ENCODE measurements at regions not wholly inside any gene's neighbourhood (a gene's known extent, or its start where the extent isn't known, plus 50 kb on each side); places are given as distances from the start of the nearest gene placed in this dataset.
"Not testable (repeated sequence)": the region's sequence is repeated elsewhere in the genome, so short reads cannot be mapped to it uniquely, and the experiment has no call there.

DNA sequence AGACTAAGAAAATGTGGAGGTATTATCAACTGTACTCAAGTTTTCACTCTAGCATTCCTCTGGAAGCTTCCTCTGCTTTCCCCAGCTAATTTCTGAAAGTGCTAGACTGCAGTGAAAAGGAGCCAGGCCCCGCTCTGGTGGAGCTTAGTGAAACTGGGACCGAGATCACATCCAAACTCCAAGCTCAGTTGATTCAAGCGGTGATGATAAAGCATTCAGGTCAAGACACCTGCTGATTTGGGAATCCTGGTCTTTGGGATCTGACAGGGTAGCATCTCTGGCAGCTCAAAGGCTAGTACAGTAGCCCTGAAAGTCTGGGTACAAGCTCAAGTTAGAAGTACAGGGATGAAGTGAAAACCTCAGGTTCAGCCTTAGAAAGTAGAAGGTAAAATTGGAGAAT, 120.2 kb upstream of the CRIM1 start:
- DNase-seq, result no peak

DNA sequence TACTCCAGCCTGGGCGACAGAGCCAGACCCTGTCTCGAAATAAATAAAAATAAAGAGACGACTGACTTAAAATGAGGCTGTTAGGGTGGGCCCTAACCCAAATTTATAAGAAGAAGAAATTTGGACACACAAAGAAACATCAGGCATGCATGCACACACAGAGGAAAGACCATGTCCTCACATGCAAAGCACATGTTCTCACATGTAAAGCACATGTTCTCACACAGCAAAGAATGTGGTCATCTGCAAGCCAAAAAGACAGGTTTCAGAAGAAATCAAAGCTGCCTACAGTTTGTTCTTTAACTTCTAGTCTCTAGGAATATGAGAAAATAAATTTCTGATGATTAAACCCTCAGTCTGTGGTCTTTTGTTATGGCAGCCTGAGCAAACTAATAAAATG, 132.3 kb upstream of the CRIM1 start:
- DNase-seq, result no peak

DNA sequence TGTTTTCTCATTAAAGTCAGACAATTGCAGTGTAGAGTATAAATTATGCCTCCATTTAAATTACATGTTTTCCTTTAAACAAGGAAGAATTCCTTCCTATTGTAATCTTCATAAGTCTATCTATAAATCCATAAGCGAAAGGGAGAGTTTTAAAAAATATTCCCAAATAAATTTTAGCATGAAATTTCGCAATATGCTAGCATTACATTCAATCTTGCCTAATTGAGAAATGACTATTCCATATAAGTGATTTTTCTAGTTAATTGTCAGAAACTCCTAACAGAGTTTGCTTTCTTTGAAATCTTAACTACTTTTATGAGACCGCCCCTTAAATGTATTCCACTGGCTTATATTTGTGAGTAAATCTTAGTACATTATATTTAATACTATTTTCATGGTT, 133.1 kb upstream of the CRIM1 start:
- DNase-seq, result no peak

DNA sequence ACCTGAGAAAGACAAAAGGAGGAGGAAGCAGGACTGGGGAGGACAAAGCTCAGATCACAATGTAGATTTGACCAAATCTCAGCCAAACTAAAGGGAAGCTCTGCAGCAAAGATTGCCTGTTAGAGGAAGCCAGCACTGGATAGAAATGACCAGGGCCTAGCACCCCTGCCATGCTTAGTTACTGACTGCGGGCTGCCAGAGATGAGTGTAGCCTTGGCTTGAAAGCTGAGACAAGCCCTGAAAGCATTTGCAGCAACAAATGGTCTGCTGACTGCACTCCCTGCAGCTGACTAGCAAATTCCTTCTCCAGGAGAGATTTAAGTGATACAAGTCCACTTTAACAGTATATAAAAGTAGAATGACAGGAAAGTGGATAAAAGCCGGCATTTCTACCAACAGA, 140.9 kb upstream of the CRIM1 start:
- no peak for DNase-seq

DNA sequence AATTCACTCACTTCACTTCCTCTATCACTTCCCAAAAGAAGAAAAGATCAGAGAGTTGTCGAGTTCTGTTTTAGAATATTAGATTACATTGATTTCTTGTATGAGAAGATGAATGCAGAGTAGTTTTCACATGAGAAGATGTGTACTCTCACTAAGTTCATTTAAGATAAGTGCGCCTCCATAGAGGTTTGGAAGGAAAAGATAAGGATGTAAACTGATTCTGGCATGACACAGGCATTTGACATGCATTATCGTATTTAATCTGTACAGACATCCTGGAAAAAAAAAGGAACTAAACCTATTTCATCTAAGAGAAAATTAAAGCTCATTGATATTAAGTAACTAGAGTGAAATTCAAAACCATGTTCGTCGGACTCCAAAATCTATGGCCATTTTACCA, 152.2 kb upstream of the CRIM1 start:
- DNase-seq, result no peak

DNA sequence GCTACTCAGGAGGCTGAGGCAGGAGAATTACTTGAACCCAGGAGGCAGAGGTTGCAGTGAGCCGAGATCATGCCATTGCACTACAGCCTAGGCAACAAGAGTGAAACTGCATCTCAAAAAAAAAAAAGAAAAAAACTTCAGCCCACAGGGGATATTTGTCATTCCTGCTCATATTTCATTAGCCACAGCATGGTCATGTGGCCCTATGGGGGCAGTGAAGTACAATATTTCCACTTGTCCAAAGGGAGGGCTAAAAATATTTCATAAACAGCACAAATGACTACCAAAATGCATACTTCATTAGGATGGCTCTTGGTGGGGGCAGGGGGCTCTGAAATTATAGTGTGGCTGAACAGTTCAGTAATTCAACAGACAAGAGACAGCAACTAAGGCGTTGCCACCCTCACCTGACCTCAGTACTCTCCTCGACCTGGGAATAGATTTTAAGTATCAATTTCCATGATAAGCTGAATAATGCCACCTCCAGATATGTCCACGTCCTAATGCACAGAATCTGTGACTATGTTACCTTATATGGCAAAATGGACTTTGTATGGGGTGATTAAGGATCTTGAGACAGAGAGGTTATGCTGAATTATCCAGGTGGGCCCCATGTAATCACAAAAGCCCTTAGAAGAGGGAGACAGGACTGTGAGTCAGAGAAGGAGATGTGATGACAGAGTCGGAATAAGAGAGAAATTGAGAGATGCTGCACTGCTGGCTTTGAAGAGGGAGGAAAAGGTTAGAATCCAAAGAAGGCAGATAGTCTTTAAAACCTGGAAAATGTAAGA, 158.2 kb upstream of the CRIM1 start:
- no peak for DNase-seq

DNA sequence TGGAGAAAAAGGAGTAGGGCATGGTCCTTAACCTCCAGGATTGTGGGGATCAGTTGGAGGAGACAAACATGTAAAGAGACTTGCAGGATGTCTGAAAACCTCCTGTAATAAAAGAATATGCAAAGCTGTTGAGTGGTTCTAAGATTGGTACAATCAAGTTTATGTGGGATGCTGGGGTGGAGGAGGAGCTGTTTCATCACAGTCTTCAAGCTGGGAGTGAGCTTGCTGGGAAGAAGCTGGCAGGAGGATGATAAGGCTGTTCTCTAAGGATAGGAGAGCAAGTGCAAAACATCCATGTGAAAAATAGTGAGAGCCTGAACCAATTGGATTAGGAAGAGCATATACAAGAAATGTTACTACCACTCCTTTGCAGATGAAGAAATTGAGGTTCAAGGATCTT, 161.9 kb upstream of the CRIM1 start:
- DNase-seq, result no peak

DNA sequence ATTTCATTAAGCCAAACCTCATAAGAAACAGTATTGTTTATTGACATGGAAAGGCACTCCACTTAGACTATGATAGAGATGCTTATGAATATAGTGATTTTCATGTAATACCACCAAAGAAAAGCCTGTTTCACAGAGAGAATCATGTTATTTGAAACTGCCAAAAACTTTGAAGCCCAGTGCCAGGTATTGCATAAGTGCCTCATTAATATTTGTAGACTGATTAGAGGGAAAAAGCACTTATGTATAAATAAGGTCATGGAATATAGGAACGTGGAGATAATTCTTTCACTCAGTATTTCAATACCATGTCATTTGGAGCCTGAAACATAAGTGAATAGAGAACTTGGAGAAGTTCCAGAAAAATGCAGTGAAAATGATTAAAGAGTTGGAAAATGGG, 162.6 kb upstream of the CRIM1 start:
- DNase-seq, result no peak

DNA sequence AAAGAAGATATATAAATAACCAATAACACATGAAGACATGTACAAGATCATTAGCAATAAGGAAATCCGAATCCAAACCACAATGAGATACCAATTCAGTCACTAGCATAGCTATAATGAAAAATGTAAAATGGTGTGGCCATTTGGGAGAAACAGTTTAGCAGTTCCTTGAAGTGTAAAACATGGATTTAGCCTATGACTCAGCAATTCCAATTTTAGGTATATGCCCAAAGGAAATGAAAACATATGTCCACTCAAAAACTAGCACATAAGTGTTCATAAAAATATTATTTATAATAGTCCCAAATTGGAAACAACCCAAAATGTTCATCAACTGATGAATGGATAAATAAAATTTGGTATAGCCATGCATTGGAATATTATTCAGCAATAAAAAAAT, 165.5 kb upstream of the CRIM1 start:
- DNase-seq, result no peak

DNA sequence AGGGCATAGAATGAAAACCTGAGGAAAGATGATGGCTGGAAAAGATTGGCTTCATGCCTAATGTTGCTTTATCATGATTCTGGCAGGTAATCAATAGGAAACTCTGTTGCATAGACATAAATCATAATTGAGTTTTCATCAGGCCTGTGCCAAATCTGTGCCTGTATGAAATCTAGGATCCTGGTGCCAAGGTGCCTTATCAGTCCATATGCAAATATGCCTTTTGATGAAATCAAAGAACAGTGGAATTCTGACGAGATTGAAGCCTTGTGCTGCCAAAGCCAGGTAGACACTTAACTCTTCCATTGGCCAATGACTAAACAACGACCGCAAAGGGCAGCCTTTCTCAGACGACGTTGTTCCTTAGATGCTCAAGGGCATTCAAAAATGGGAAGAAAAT, 170.0 kb upstream of the CRIM1 start:
- DNase-seq, result no peak

DNA sequence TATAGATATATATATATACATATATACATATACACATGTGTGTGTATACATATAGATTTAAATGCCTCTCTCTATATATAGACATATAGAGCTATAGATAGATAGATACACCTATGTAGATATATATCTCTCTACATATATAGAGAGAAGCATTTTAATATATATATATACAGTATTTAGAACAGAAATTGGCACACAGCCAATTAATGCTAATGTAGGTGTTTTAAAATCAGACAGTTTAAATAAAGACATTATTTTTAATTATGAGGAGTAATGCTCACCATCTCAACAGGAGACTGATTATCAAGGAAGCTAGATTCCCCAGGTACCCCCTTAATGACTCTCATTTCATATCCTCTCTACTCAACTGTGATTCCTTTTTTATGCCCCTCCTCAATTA, 170.7 kb upstream of the CRIM1 start:
- no peak for DNase-seq

DNA sequence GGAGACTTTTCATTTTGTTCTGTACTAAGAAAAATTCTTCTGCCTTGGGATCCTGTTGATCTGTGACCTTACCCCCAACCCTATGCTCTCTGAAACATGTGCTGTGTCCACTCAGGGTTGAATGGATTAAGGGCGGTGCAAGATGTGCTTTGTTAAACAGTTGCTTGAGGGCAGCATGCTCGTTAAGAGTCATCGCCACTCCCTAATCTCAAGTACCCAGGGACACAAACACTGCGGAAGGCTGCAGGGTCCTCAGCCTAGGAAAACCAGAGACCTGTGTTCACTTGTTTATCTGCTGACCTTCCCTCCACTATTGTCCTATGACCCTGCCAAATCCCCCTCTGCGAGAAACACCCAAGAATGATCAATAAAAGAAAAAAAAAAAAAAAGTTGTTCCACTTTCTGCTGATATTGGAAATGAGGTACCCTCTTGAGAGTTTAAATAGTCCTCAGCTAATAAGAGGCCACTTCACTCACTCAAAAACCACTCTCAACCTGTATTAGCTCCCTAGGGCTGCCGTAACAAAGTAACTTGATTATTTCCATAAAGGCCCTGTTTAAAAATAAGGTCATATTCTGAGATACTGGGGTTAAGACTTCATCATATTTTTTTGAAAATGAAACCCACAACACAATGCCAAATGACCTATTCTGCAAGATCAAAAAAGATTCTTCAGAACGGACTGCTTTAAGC, 174.6 kb upstream of the CRIM1 start:
- DNase-seq, result not testable (repeated sequence)

DNA sequence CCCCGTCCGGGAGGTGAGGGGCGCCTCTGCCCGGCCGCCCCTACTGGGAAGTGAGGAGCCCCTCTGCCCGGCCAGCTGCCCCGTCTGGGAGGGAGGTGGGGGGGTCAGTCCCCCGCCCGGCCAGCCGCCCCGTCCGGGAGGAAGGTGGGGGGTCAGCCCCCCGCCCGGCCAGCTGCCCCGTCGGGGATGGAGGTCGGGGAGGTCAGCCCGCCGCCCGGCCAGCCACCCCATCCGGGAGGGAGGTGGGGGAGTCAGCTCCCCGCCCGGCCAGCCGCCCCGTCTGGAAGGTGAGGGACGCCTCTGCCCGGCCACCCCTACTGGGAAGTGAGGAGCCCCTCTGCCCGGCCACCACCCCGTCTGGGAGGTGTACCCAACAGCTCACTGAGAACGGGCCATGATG, 175.3 kb upstream of the CRIM1 start:
- not testable (repeated sequence) for DNase-seq

DNA sequence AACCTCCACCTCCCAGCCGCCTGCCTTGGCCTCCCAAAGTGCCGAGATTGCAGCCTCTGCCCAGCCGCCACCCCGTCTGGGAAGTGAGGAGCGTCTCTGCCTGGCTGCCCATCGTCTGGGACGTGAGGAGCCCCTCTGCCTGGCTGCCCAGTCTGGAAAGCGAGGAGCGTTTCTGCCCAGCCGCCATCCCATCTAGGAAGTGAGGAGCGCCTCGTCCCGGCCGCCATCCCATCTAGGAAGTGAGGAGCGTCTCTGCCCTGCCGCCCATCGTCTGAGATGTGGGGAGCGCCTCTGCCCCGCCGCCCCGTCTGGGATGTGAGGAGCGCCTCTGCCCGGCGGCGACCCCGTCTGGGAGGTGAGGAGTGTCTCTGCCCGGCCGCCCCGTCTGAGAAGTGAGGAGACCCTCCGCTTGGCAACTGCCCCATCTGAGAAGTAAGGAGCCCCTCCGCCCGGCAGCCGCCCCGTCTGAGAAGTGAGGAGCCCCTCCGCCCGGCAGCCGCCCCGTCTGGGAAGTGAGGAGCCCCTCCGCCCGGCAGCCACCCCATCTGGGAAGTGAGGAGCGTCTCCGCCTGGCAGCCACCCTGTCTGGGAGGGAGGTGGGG, 175.8 kb upstream of the CRIM1 start:
- DNase-seq, result not testable (repeated sequence)

DNA sequence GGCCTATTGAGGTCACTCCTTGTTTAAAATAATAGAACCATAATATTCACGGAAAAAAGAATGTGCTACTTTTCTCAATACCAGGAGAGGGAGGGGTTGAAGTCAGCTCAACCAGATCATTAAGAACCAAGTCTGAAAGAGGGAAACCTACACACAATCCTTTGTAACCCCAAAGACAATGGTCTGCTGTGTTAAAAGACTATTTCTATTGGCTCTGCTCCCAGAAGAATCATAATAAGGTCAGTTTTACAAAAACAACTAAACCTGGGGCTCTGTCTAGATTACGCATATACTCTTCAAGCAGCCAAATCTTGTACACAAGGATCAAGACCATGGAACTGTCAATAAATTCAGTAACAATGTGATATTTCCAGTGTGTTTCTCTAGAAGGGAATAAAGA, 177.2 kb upstream of the CRIM1 start:
- no peak for DNase-seq

DNA sequence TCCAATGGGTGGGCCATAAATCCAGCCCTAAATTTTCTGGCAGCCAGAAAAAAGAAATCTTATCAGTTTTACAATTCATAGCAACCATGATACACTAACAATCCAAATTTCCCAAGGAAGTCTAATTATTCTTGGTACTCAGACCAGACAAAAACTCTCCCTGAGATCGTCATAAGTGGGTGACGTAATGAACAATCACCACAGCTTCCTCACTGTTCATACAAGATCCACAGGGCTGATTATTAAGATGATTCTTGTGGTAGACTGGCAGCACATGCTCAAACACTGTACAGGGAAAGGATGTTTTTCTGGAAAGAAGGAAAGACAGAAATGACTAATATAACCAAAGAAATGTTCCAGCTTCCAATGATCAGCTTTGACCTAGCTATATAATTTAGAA, 178.3 kb upstream of the CRIM1 start:
- no peak for DNase-seq

DNA sequence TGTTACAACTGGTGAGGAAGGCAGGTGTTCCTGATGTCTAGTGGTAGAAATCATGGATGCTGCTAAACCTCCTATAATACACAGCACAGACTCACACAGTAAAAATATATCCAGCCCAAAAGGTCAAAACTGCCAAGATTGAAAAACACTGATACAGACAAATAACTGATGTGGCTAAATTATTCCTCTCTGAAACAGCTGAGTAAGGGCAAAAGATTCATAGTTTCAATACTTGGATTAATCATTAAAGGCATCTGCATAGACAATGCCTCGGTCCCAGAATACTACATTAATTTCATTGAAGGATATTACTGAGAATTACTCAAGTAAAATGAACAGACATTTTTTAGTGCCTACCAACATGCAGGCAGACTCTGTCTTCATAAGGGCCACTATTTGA, 180.7 kb upstream of the CRIM1 start:
- no peak for DNase-seq

DNA sequence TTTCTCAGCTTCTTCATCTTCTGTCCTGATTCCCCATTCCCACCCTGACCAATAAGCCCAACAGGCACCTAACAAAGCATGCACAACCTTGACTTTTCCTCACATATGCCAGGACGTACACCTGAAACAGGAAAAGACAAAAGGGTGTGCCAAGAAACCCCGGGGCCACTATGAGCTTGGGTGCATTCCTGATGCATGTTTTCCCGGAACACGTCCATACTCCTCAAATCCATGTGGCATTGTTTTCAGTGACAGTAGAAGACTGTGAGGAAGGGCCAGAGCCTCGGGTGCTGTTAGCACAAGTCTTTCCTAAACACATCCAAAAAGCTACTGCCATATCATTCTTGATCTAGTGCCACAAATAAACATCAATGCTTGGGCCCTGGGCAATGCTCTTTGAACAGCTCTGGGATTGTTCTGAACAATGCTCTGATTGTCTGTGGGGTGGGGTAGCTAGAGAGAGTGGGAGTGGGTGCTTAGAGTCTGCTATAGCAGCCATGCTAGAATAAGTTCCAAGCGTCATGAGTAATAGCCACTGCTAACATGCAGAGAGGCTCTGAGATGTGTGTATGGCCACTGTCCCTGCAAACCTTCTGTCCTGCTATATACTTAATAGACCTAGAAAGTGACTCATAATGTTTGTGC, 181.7 kb upstream of the CRIM1 start:
- no peak for DNase-seq

DNA sequence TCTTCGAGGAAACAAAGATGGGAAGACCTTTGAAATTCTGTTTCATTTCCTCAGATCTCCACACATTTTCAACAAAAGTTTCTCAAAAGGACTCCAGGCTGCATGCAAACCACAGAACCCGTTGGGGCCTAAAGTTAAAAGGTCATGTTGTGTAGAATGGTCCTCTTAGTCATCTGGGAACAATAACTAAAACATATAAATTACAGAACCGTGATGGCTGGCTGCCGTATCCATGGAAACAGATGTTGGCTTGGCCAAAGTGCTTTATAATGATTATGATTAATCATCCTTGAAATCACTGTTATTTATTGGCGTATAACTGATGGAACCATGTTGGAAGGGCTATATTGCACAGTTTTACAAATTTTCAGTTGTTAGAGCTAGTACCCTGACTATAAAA, 182.8 kb upstream of the CRIM1 start:
- no peak for DNase-seq

DNA sequence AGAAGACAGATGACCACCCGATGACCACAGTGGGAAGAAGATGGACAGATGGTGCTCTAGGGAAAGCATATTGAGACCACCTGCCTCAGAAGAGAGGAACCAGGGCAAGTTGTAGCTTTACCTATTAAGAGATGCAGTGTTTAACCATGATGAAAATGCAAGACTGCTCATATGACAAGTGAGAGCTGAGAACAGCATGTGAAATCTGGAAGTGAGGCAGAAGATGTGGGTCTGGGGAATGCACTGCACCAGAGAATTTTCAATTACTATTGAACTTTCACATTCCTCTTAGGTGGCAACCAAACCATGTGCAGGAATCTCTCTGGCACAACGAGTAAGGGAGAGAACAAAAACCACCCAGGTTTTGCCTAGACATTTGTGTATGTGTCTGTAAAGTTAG, 184.8 kb upstream of the CRIM1 start:
- DNase-seq, result no peak

DNA sequence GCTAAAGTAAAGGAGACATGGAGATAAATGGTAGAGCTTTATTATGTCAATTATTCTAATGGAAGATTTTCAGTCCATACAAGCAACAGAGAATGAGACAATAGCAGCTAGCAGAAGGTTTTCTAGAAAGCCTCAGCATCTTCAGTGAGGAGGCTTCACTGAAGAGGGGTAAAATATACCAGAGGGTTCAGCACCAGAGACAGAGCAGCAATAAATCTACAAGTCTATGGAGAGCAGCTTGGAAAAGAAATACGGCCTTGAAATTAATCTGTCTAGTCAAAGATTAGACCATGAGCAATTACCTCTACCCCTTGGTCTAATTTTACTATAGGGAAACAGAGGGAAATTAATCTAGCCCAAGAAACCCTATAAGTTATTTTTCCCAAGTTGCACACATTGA, 185.7 kb upstream of the CRIM1 start:
- no peak for DNase-seq

DNA sequence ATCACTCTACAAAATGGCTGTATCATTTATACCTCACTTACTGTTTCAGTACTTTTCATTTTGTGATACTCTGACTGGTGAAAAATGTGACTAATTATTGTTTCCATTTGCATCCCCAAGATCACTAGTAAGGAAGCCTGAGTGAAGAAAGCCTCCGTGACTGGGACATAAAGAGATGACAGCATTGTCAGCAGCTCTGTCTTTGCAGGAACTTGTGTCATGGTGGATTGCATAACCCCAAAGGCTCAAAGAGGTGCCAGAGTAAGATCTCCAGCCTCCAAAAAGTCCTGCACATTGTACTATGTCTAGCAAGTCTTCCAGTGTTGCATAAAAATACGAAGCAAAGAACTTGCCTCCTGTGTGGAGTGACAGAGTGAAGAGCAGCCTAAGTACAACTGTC, 187.5 kb upstream of the CRIM1 start:
- no peak for DNase-seq

DNA sequence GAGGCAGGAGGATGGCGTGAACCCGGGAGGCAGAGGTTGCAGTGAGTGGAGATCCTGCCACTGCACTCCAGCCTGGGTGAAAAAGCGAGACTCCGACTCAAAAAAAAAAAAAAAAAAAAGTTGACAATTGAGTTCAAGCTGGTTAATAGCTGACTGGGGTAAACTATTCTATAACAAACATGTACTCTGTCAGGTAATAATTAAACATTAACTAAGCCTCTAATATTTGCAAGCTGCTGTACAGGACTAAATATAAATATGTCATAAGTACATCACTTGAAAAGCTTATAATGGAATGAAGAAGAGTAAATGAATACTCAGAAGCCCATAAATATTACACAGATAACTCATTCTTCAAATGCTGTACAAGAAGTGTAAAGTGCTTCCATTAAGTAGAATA, 190.4 kb upstream of the CRIM1 start:
- DNase-seq, result no peak
